ENCODE measurements at regions not wholly inside any gene's neighbourhood (a gene's known extent, or its start where the extent isn't known, plus 50 kb on each side); places are given as distances from the start of the nearest gene placed in this dataset.

GRCh38 chr14:83384253-83384652 is 1850.6 kb upstream of the SEL1L start:
- no peaks in the 10 kb centered on the region for H3K27me3 ChIP-seq (ENCODE audit: control insufficient read depth, insufficient read depth, low read length)
- H3K4me3 ChIP-seq (ENCODE audit: low read depth, low read length) = no peak overlapping the region
- no peaks in the 10 kb centered on the region for H3K79me2 ChIP-seq
- no peaks in the 10 kb centered on the region for H3K9me3 ChIP-seq (ENCODE audit: control insufficient read depth, low read length)
- H3K36me3 ChIP-seq (ENCODE audit: control insufficient read depth, insufficient read depth, low read length) = no peaks in the 10 kb centered on the region
- no peaks in the 10 kb centered on the region for H3K4me1 ChIP-seq
- H3K9ac ChIP-seq = no peak overlapping the region
- H2AFZ ChIP-seq = no peak overlapping the region
- no peak overlapping the region for H3K27ac ChIP-seq
- no peak overlapping the region for H3K4me2 ChIP-seq (ENCODE audit: low read length)
- TF ChIP-seq CTCF (IDR thresholded peaks at IDR 0.05) = no peak

GRCh38 chr14:83395321-83395720 is 1861.7 kb upstream of the SEL1L start:
- TF ChIP-seq CTCF (IDR thresholded peaks at IDR 0.05) = no peak
- no peak overlapping the region for H3K27ac ChIP-seq

GRCh38 chr14:83416476-83416875 is 1882.8 kb upstream of the SEL1L start:
- Histone ChIP-seq H3K27me3 (ENCODE audit: control insufficient read depth, insufficient read depth, low read length) (no peaks in the 10 kb centered on the region), H2AFZ (peak overlapping the region; percentile 31), H3K27ac (no peak overlapping the region), H3K4me1 (no peaks in the 10 kb centered on the region), H3K9me3 (ENCODE audit: control insufficient read depth, low read length) (peaks cover 2% of the 10 kb centered on the region), H3K36me3 (ENCODE audit: control insufficient read depth, insufficient read depth, low read length) (no peaks in the 10 kb centered on the region), H3K9ac (no peak overlapping the region), H3K4me3 (ENCODE audit: low read depth, low read length) (no peak overlapping the region), H3K4me2 (ENCODE audit: low read length) (no peak overlapping the region), H3K79me2 (no peaks in the 10 kb centered on the region)
- no peak for TF ChIP-seq CTCF (IDR thresholded peaks at IDR 0.05)

More at GRCh38 chr14:83395321-83395720, 1861.7 kb upstream of the SEL1L start:
- no peaks in the 10 kb centered on the region for H3K36me3 ChIP-seq (ENCODE audit: control insufficient read depth, insufficient read depth, low read length)
- no peak overlapping the region for H3K9ac ChIP-seq
- no peaks in the 10 kb centered on the region for H3K79me2 ChIP-seq
- H3K4me1 ChIP-seq = no peaks in the 10 kb centered on the region
- no peaks in the 10 kb centered on the region for H3K27me3 ChIP-seq (ENCODE audit: control insufficient read depth, insufficient read depth, low read length)
- H3K4me3 ChIP-seq (ENCODE audit: low read depth, low read length) = no peak overlapping the region
- no peak overlapping the region for H3K4me2 ChIP-seq (ENCODE audit: low read length)
- H2AFZ ChIP-seq = no peak overlapping the region
- H3K9me3 ChIP-seq (ENCODE audit: control insufficient read depth, low read length) = no peaks in the 10 kb centered on the region

- no peaks in the 10 kb centered on the region for H3K36me3 ChIP-seq (ENCODE audit: control insufficient read depth, insufficient read depth, low read length)
- H3K27ac ChIP-seq = no peak overlapping the region
- no peak overlapping the region for H2AFZ ChIP-seq
- H3K4me1 ChIP-seq = peaks cover 3% of the 10 kb centered on the region
- no peak overlapping the region for H3K9ac ChIP-seq
- no peak overlapping the region for H3K4me3 ChIP-seq (ENCODE audit: low read depth, low read length)
- H3K9me3 ChIP-seq (ENCODE audit: control insufficient read depth, low read length) = peaks cover 2% of the 10 kb centered on the region
- no peaks in the 10 kb centered on the region for H3K27me3 ChIP-seq (ENCODE audit: control insufficient read depth, insufficient read depth, low read length)
- H3K4me2 ChIP-seq (ENCODE audit: low read length) = no peak overlapping the region
- no peak for TF ChIP-seq CTCF (IDR thresholded peaks at IDR 0.05)
- no peaks in the 10 kb centered on the region for H3K79me2 ChIP-seq
These were observed 1885.8 kb upstream of the SEL1L start for GRCh38 chr14:83419420-83419819.

GRCh38 chr14:83421711-83422110 is 1888.1 kb upstream of the SEL1L start:
- H3K4me3 ChIP-seq (ENCODE audit: low read depth, low read length) = no peak overlapping the region
- no peaks in the 10 kb centered on the region for H3K36me3 ChIP-seq (ENCODE audit: control insufficient read depth, insufficient read depth, low read length)
- no peaks in the 10 kb centered on the region for H3K79me2 ChIP-seq
- H3K4me1 ChIP-seq = peaks cover 3% of the 10 kb centered on the region
- H3K9ac ChIP-seq = no peak overlapping the region
- no peaks in the 10 kb centered on the region for H3K27me3 ChIP-seq (ENCODE audit: control insufficient read depth, insufficient read depth, low read length)
- H3K4me2 ChIP-seq (ENCODE audit: low read length) = no peak overlapping the region
- no peaks in the 10 kb centered on the region for H3K9me3 ChIP-seq (ENCODE audit: control insufficient read depth, low read length)
- H3K27ac ChIP-seq = no peak overlapping the region
- peak overlapping the region; percentile 7 for H2AFZ ChIP-seq
- no peak for TF ChIP-seq CTCF (IDR thresholded peaks at IDR 0.05)
